SK-N-MC (cell line): ENCODE measurements at regions not wholly inside any gene's neighbourhood (a gene's known extent, or its start where the extent isn't known, plus 50 kb on each side); places are given as distances from the start of the nearest gene placed in this dataset.

Source experiments
- EZH2 ChIP-seq: fragments of 200-600 bp; sonication (generic); IDR thresholded peaks from one replicate; pipeline ENCODE4 v1.6.1; 2017; ENCODE audit warnings: antibody characterized with exemption
- FOXP2 ChIP-seq: optimal IDR thresholded peaks from 2 replicates; pipeline ENCODE3; 2011; ENCODE audit warnings: mild to moderate bottlenecking, moderate library complexity; ENCODE audit not compliant: insufficient read depth; ENCODE audit errors: extremely low read length, control extremely low read depth
- POLR2AphosphoS5 ChIP-seq: IDR thresholded peaks from 2 replicates; pipeline ENCODE4 v1.6.1; 2012; ENCODE audit warnings: mild to moderate bottlenecking, low read depth, low read length, borderline replicate concordance

DNA sequence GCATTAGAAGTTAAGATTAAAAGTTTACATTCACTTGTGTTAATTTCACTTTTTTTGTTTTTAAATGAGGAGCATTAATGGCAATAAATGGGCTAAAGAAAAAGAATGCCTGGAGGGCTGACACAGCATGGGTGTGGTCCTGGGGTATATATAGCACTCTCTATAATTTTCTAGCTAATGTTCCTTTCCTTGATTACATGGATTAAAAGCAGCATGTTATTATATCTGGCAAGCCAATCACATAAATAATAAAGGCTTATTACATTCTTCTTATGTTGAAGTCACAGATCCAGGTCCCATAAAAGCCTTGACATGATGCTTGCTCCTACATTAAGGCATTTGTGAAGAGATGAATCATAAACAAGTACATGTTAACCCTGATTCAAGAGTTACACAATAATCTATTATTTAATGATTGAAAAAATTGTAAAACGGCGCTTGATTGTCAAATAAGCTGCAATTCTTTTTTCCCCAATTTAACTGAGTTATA, 91.4 kb downstream of the LYPLAL1 start:
- TF ChIP-seq POLR2AphosphoS5 = no peak
- no peak for TF ChIP-seq FOXP2
- no peak for TF ChIP-seq EZH2
